Left lung (tissue), 4 donors: ENCODE measurements at regions not wholly inside any gene's neighbourhood (a gene's known extent, or its start where the extent isn't known, plus 50 kb on each side); places are given as distances from the start of the nearest gene placed in this dataset.

ENCODE experiments used
- ATAC-seq: fragments of 200-7000 bp; cut with Tn5 transposase; one replicate; pipeline ENCODE4 v1.9.1; 2020; ENCODE audit warnings: moderate library complexity
- DNase-seq, 4 donors: peaks; one replicate each; pipeline ENCODE4 v3.0.0-alpha.2; 2013 to 2020
- H3K27ac ChIP-seq, 2 donors: fragments of 200-600 bp; sonication (generic) in 1 of 2; one replicate each; pipeline versions ENCODE4 v1.5.0 to v1.8.0; 2020 to 2021
- H3K27me3 ChIP-seq, 2 donors: fragments of 200-600 bp; sonication (generic) in 1 of 2; one replicate each; pipeline versions ENCODE4 v1.5.0 to v1.8.0; 2020 to 2021
- H3K36me3 ChIP-seq, 2 donors: fragments of 200-600 bp; sonication (generic) in 1 of 2; one replicate each; pipeline versions ENCODE4 v1.5.0 to v1.8.0; 2020 to 2021
- H3K4me1 ChIP-seq, 2 donors: fragments of 200-600 bp; one replicate each; pipeline ENCODE4 v1.8.0; 2021
- H3K4me3 ChIP-seq, 2 donors: fragments of 200-600 bp; sonication (generic) in 1 of 2; one replicate each; pipeline versions ENCODE4 v1.5.0 to v1.8.0; 2020 to 2021; ENCODE audit warnings: mild to moderate bottlenecking in 1 of 2
- H3K9me3 ChIP-seq, 2 donors: fragments of 200-600 bp; sonication (generic) in 1 of 2; one replicate each; pipeline versions ENCODE4 v1.5.0 to v1.8.0; 2020 to 2021
- CTCF ChIP-seq, 2 donors: fragments of 200-600 bp; sonication (generic) in 1 of 2; IDR thresholded peaks; one replicate each; pipeline versions ENCODE4 v1.5.0 to v1.8.0; 2021; ENCODE audit warnings: antibody characterized with exemption in 2 of 2
- intact Hi-C, 2 donors: fragments of 100-400 bp; cut with DNase I; formaldehyde crosslinking; loops; one replicate each; pipeline versions ENCODE4 v1.11.2 to v1.14.2; 2022
- donor health status: DM: no; HTN: yes; CAD: no.
- donor health status: DM: no; HTN: no; CAD: no.

- TF ChIP-seq CTCF (IDR thresholded peaks at IDR 0.05) = no peak
- Histone ChIP-seq H3K4me1 (no peaks in the 10 kb centered on the region), H3K36me3 (no peaks in the 10 kb centered on the region), H3K9me3 (no peaks in the 10 kb centered on the region), H3K27me3 (no peaks in the 10 kb centered on the region), H3K4me3 (no peak overlapping the region), H3K27ac (no peak overlapping the region)
- DNase-seq (no peak), ATAC-seq (no peak)
- intact Hi-C loops = no loop called here
Measured at GRCh38 chr3:152671446-152672319, 163.2 kb upstream of the P2RY1 start.

GRCh38 chr3:152672320-152672649 is 162.6 kb upstream of the P2RY1 start:
- Histone ChIP-seq H3K27me3 (no peaks in the 10 kb centered on the region), H3K4me3 (no peak overlapping the region), H3K27ac (no peak overlapping the region), H3K36me3 (no peaks in the 10 kb centered on the region), H3K4me1 (no peaks in the 10 kb centered on the region), H3K9me3 (no peaks in the 10 kb centered on the region)
- no peak for TF ChIP-seq CTCF (IDR thresholded peaks at IDR 0.05)
- no peak for DNase-seq
- intact Hi-C loops = no loop called here
- ATAC-seq = no peak

GRCh38 chr3:152676810-152677379 is 158.0 kb upstream of the P2RY1 start:
- intact Hi-C loops = no loop called here
- no peak overlapping the region for H3K27ac ChIP-seq
- no peak for TF ChIP-seq CTCF (IDR thresholded peaks at IDR 0.05)
- no peak overlapping the region for H3K4me3 ChIP-seq
- ATAC-seq = no peak
- H3K36me3 ChIP-seq = no peaks in the 10 kb centered on the region
- no peaks in the 10 kb centered on the region for H3K9me3 ChIP-seq
- DNase-seq = no peak
- H3K27me3 ChIP-seq = no peaks in the 10 kb centered on the region
- H3K4me1 ChIP-seq = no peaks in the 10 kb centered on the region

- Histone ChIP-seq H3K9me3 (no peaks in the 10 kb centered on the region), H3K4me1 (no peaks in the 10 kb centered on the region), H3K36me3 (no peaks in the 10 kb centered on the region), H3K4me3 (no peak overlapping the region), H3K27me3 (no peaks in the 10 kb centered on the region), H3K27ac (no peak overlapping the region)
- TF ChIP-seq CTCF (IDR thresholded peaks at IDR 0.05) = no peak
- DNase-seq = no peak
- intact Hi-C loops = no loop called here
- ATAC-seq = no peak
Measured at GRCh38 chr3:152677491-152677890, 157.4 kb upstream of the P2RY1 start.

GRCh38 chr3:152682477-152682876 is 152.5 kb upstream of the P2RY1 start:
- Histone ChIP-seq H3K4me1 (no peaks in the 10 kb centered on the region), H3K4me3 (no peak overlapping the region), H3K36me3 (no peaks in the 10 kb centered on the region), H3K9me3 (no peaks in the 10 kb centered on the region), H3K27ac (no peak overlapping the region), H3K27me3 (no peaks in the 10 kb centered on the region)
- no peak for TF ChIP-seq CTCF (IDR thresholded peaks at IDR 0.05)
- ATAC-seq (no peak), DNase-seq (no peak)
- intact Hi-C loops = no loop called here
